Ishikawa (cell line): ENCODE measurements at regions not wholly inside any gene's neighbourhood (a gene's known extent, or its start where the extent isn't known, plus 50 kb on each side); places are given as distances from the start of the nearest gene placed in this dataset.

ENCODE experiments used
- CEBPB ChIP-seq: IDR thresholded peaks from 2 replicates; pipeline ENCODE4 v1.6.1; 2012
- CREB1 ChIP-seq: IDR thresholded peaks from 2 replicates; pipeline ENCODE4 v1.6.1; 2012; ENCODE audit warnings: low read depth
- EGR1 ChIP-seq: IDR thresholded peaks from 2 replicates; pipeline ENCODE4 v1.6.1; 2012
- EP300 ChIP-seq: IDR thresholded peaks from 2 replicates; pipeline ENCODE4 v1.6.1; 2012; ENCODE audit warnings: borderline replicate concordance
- FOXM1 ChIP-seq: IDR thresholded peaks from 2 replicates; pipeline ENCODE4 v1.6.1; 2012; ENCODE audit warnings: low read depth, borderline replicate concordance
- NFIC ChIP-seq: IDR thresholded peaks from 2 replicates; pipeline ENCODE4 v1.6.1; 2012
- RAD21 ChIP-seq: IDR thresholded peaks from 2 replicates; pipeline ENCODE4 v1.6.1; 2012; ENCODE audit warnings: low read depth
- REST ChIP-seq: IDR thresholded peaks from 2 replicates; pipeline ENCODE4 v1.6.1; 2012; ENCODE audit warnings: low read depth, mild to moderate bottlenecking
- TAF1 ChIP-seq: IDR thresholded peaks from 2 replicates; pipeline ENCODE4 v1.6.1; 2012; ENCODE audit warnings: low read depth, mild to moderate bottlenecking
- TCF12 ChIP-seq: IDR thresholded peaks from 2 replicates; pipeline ENCODE4 v1.6.1; 2012; ENCODE audit warnings: low read depth
- TEAD4 ChIP-seq: IDR thresholded peaks from 2 replicates; pipeline ENCODE4 v1.6.1; 2012
- YY1 ChIP-seq: IDR thresholded peaks from 2 replicates; pipeline ENCODE4 v1.6.1; 2012; ENCODE audit warnings: low read depth
- ZBTB7A ChIP-seq: IDR thresholded peaks from 2 replicates; pipeline ENCODE4 v1.6.1; 2012; ENCODE audit warnings: low read depth
- TF ChIP-seq, protein P1 (sequence below): IDR thresholded peaks from 2 replicates; pipeline ENCODE4 v1.6.1; 2012
- TF ChIP-seq, protein P2 (sequence below): IDR thresholded peaks from 2 replicates; pipeline ENCODE4 v1.6.1; 2012

- TF ChIP-seq, protein P1, sequence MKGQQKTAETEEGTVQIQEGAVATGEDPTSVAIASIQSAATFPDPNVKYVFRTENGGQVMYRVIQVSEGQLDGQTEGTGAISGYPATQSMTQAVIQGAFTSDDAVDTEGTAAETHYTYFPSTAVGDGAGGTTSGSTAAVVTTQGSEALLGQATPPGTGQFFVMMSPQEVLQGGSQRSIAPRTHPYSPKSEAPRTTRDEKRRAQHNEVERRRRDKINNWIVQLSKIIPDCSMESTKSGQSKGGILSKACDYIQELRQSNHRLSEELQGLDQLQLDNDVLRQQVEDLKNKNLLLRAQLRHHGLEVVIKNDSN = 0 out of 2 replicates have a peak, but pooled peaks have one; percentile 19
- no peak for TF ChIP-seq YY1
These were observed 57.9 kb upstream of the FMOD start for GRCh38 chr1:203408486-203409481.

DNA sequence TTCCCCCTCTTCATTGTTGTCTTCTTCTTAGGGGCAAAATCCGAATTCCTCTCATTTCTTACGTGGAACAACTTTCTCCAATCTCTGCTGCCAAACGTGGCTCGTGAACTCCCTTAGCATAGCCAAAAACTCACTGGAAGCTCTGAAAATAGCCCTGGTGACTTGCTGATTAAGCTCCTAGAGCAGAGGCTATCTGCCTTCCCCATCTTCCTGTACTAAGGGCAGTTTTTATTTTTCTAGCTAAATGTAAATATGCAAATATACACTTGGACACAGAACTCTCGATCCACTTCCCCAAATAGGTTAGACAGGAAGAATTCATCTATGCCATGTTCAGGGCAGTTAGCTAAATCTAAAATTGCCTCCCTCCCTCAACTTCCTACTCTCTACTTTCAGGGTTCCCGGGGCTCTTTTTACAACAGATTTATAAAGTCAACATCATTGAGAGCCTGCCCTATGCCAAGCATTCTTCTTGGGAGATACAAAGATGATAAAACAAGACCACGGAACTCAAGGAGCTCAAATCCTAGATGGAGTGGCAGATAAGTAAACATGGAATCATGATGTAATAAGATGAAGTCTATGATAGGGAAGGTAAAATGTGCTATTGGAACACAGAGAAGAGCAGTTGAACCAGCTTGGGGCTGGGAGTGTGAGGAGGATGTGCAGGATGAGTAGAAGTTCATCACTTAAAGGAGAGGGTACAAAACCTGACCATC lies 59.4 kb upstream of the FMOD start:
- TF ChIP-seq NFIC = no peak
- TF ChIP-seq, protein P2, sequence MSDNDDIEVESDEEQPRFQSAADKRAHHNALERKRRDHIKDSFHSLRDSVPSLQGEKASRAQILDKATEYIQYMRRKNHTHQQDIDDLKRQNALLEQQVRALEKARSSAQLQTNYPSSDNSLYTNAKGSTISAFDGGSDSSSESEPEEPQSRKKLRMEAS = no peak
- TF ChIP-seq EP300 = no peak
- no peak for TF ChIP-seq YY1
- no peak for TF ChIP-seq FOXM1
- TF ChIP-seq EGR1 = no peak
- TF ChIP-seq CEBPB = no peak
- TF ChIP-seq CREB1 = no peak
- TF ChIP-seq RAD21 = no peak
- TF ChIP-seq, protein P1 = no peak
- TF ChIP-seq REST = no peak
- TF ChIP-seq TEAD4 = no peak
- no peak for TF ChIP-seq TCF12
- no peak for TF ChIP-seq TAF1
- no peak for TF ChIP-seq ZBTB7A

GRCh38 chr1:203419558-203419957 lies 56.0 kb upstream of the PRELP start:
- TF ChIP-seq ZBTB7A = no peak
- TF ChIP-seq TEAD4 = no peak
- no peak for TF ChIP-seq FOXM1
- TF ChIP-seq TCF12 = no peak
- TF ChIP-seq YY1 = no peak
- no peak for TF ChIP-seq EP300
- TF ChIP-seq RAD21 = no peak
- TF ChIP-seq NFIC = no peak
- TF ChIP-seq EGR1 = no peak
- TF ChIP-seq, protein P2 = no peak
- no peak for TF ChIP-seq CREB1
- TF ChIP-seq CEBPB = no peak

GRCh38 chr1:203420263-203420662 lies 55.3 kb upstream of the PRELP start:
- TF ChIP-seq CEBPB (no peak), TEAD4 (no peak), YY1 (no peak), EP300 (no peak), TCF12 (no peak), REST (no peak), NFIC (no peak), CREB1 (no peak), ZBTB7A (no peak), FOXM1 (no peak), EGR1 (no peak), TAF1 (no peak), RAD21 (no peak)
- TF ChIP-seq, protein P2 = no peak
- TF ChIP-seq, protein P1 = no peak

GRCh38 chr1:203421246-203421645 lies 54.4 kb upstream of the PRELP start:
- TF ChIP-seq, protein P2 = no peak
- no peak for TF ChIP-seq TEAD4
- no peak for TF ChIP-seq EP300
- no peak for TF ChIP-seq TCF12
- TF ChIP-seq NFIC = no peak
- TF ChIP-seq ZBTB7A = no peak
- TF ChIP-seq CEBPB = no peak
- no peak for TF ChIP-seq FOXM1
- TF ChIP-seq RAD21 = no peak
- TF ChIP-seq YY1 = no peak
- no peak for TF ChIP-seq CREB1
- TF ChIP-seq, protein P1 = no peak
- no peak for TF ChIP-seq TAF1
- no peak for TF ChIP-seq EGR1
- no peak for TF ChIP-seq REST
